ENCODE measurements at regions not wholly inside any gene's neighbourhood (a gene's known extent, or its start where the extent isn't known, plus 50 kb on each side); places are given as distances from the start of the nearest gene placed in this dataset.

GRCh38 chr6:97450087-97450486 is 167.1 kb upstream of the MMS22L start:
- WGBS (ENCODE audit: low lambda C conversion rate) = 58% methylated on average over 3 of the region's 3 CpGs
- H3K79me2 ChIP-seq (ENCODE audit: insufficient read depth) = no peaks in the 10 kb centered on the region
- no peak for DNase-seq
- H3K36me3 ChIP-seq (replicated peaks in 1 of 2; ENCODE audit: control insufficient read depth in 1 of 2, insufficient read depth in 2 of 2, low read length in 1 of 2) = no peaks in the 10 kb centered on the region
- CTCF ChIA-PET = interaction anchor here (0.5 to 3.0 kb wide), 4 partner anchors 10 to 1060 kb away, joined by 3 to 14 read pairs (median 4); no protein-coding TSS in a partner anchor
- no peak overlapping the region for H3K27ac ChIP-seq (ENCODE audit: low read depth in 2 of 2, low read length in 1 of 2)
- TF ChIP-seq JUND (IDR thresholded peaks at IDR 0.05) (no peak), FOXM1 (IDR thresholded peaks at IDR 0.05; ENCODE audit: low read depth) (no peak), FOSL2 (IDR thresholded peaks at IDR 0.05; ENCODE audit: borderline replicate concordance, low read depth) (no peak), SMC3 (IDR thresholded peaks at IDR 0.05; ENCODE audit: low read depth, low read length) (no peak), MXI1 (IDR thresholded peaks at IDR 0.05; ENCODE audit: low read depth, low read length) (no peak), SIN3A (IDR thresholded peaks at IDR 0.05; ENCODE audit: borderline replicate concordance, low read depth, low read length) (no peak), USF1 (IDR thresholded peaks at IDR 0.05; ENCODE audit: borderline replicate concordance, low read depth) (no peak), CHD2 (IDR thresholded peaks at IDR 0.05; ENCODE audit: low read length, partially characterized antibody) (no peak), CTCF (IDR thresholded peaks at IDR 0.05) (no peak), PBX3 (IDR thresholded peaks at IDR 0.05) (no peak), RFX5 (IDR thresholded peaks at IDR 0.05; ENCODE audit: low read length) (no peak)
- H3F3A ChIP-seq (replicated peaks; ENCODE audit: insufficient read depth) = no peaks in the 10 kb centered on the region
- no peak overlapping the region for H3K4me2 ChIP-seq
- H2AFZ ChIP-seq (ENCODE audit: low read depth) = no peak overlapping the region
- H3K27me3 ChIP-seq (ENCODE audit: insufficient read depth) = no peaks in the 10 kb centered on the region; the same call in 1 of the 2 replicates
- H4K20me1 ChIP-seq (ENCODE audit: insufficient read depth) = no peaks in the 10 kb centered on the region
- H3K9me3 ChIP-seq = no peaks in the 10 kb centered on the region
- POLR2A ChIA-PET = no interaction called here
- H3K4me3 ChIP-seq (ENCODE audit: low read depth in 2 of 2, low read length in 1 of 2) = no peak overlapping the region
- H3K9me2 ChIP-seq = no peaks in the 10 kb centered on the region
- H3K4me1 ChIP-seq (ENCODE audit: control insufficient read depth in 1 of 2, insufficient read depth in 2 of 2, low read depth in 1 of 2, low read length in 1 of 2) = no peaks in the 10 kb centered on the region; a peak in 1 of 4 replicates
- H3K9ac ChIP-seq = no peak overlapping the region

GRCh38 chr6:97456070-97456469 is 173.1 kb upstream of the MMS22L start:
- no peaks in the 10 kb centered on the region for H3K36me3 ChIP-seq (replicated peaks in 1 of 2; ENCODE audit: control insufficient read depth in 1 of 2, insufficient read depth in 2 of 2, low read length in 1 of 2)
- no peaks in the 10 kb centered on the region for H3F3A ChIP-seq (replicated peaks; ENCODE audit: insufficient read depth)
- no peaks in the 10 kb centered on the region for H3K9me2 ChIP-seq
- no peak overlapping the region for H3K4me2 ChIP-seq
- H3K27me3 ChIP-seq (ENCODE audit: insufficient read depth) = no peaks in the 10 kb centered on the region
- H4K20me1 ChIP-seq (ENCODE audit: insufficient read depth) = no peaks in the 10 kb centered on the region
- TF ChIP-seq USF1 (IDR thresholded peaks at IDR 0.05; ENCODE audit: borderline replicate concordance, low read depth) (no peak), FOXJ3 (CRISPR knock-in tag; IDR thresholded peaks at IDR 0.05) (no peak), RAD21 (IDR thresholded peaks at IDR 0.05; ENCODE audit: low read length) (peak; percentile 22; the same call in 1 of the 2 replicates)
- ChIA-PET POLR2A (no interaction called here), CTCF (interaction anchor here (0.9 kb wide), 1 partner anchor 1664 kb away, joined by 3 read pairs; no protein-coding TSS in a partner anchor)
- H3K27ac ChIP-seq (ENCODE audit: low read depth in 2 of 2, low read length in 1 of 2) = no peak overlapping the region
- no peak overlapping the region for H3K9ac ChIP-seq
- WGBS (ENCODE audit: low lambda C conversion rate) = 46% methylated on average over 3 of the region's 3 CpGs
- no peaks in the 10 kb centered on the region for H3K79me2 ChIP-seq (ENCODE audit: insufficient read depth)
- H2AFZ ChIP-seq (ENCODE audit: low read depth) = no peak overlapping the region
- peaks cover 0 to 3% of the 10 kb centered on the region in 2 experiments; a peak in 1 of 4 replicates for H3K4me1 ChIP-seq (ENCODE audit: control insufficient read depth in 1 of 2, insufficient read depth in 2 of 2, low read depth in 1 of 2, low read length in 1 of 2)
- no peaks in the 10 kb centered on the region for H3K9me3 ChIP-seq
- no peak overlapping the region for H3K4me3 ChIP-seq (ENCODE audit: low read depth in 2 of 2, low read length in 1 of 2)
- no peak for DNase-seq
